Ishikawa (cell line): ENCODE measurements at regions not wholly inside any gene's neighbourhood (a gene's known extent, or its start where the extent isn't known, plus 50 kb on each side); places are given as distances from the start of the nearest gene placed in this dataset.

Source experiments
- CEBPB ChIP-seq: IDR thresholded peaks from 2 replicates; pipeline ENCODE4 v1.6.1; 2012
- CREB1 ChIP-seq: IDR thresholded peaks from 2 replicates; pipeline ENCODE4 v1.6.1; 2012; ENCODE audit warnings: low read depth
- EGR1 ChIP-seq: IDR thresholded peaks from 2 replicates; pipeline ENCODE4 v1.6.1; 2012
- EP300 ChIP-seq: IDR thresholded peaks from 2 replicates; pipeline ENCODE4 v1.6.1; 2012; ENCODE audit warnings: borderline replicate concordance
- FOXM1 ChIP-seq: IDR thresholded peaks from 2 replicates; pipeline ENCODE4 v1.6.1; 2012; ENCODE audit warnings: low read depth, borderline replicate concordance
- MAX ChIP-seq: IDR thresholded peaks from 2 replicates; pipeline ENCODE4 v1.6.1; 2012
- NFIC ChIP-seq: IDR thresholded peaks from 2 replicates; pipeline ENCODE4 v1.6.1; 2012
- RAD21 ChIP-seq: IDR thresholded peaks from 2 replicates; pipeline ENCODE4 v1.6.1; 2012; ENCODE audit warnings: low read depth
- REST ChIP-seq: IDR thresholded peaks from 2 replicates; pipeline ENCODE4 v1.6.1; 2012; ENCODE audit warnings: low read depth, mild to moderate bottlenecking
- TAF1 ChIP-seq: IDR thresholded peaks from 2 replicates; pipeline ENCODE4 v1.6.1; 2012; ENCODE audit warnings: low read depth, mild to moderate bottlenecking
- TCF12 ChIP-seq: IDR thresholded peaks from 2 replicates; pipeline ENCODE4 v1.6.1; 2012; ENCODE audit warnings: low read depth
- TEAD4 ChIP-seq: IDR thresholded peaks from 2 replicates; pipeline ENCODE4 v1.6.1; 2012
- USF1 ChIP-seq: IDR thresholded peaks from 2 replicates; pipeline ENCODE4 v1.6.1; 2012
- YY1 ChIP-seq: IDR thresholded peaks from 2 replicates; pipeline ENCODE4 v1.6.1; 2012; ENCODE audit warnings: low read depth
- ZBTB7A ChIP-seq: IDR thresholded peaks from 2 replicates; pipeline ENCODE4 v1.6.1; 2012; ENCODE audit warnings: low read depth

DNA sequence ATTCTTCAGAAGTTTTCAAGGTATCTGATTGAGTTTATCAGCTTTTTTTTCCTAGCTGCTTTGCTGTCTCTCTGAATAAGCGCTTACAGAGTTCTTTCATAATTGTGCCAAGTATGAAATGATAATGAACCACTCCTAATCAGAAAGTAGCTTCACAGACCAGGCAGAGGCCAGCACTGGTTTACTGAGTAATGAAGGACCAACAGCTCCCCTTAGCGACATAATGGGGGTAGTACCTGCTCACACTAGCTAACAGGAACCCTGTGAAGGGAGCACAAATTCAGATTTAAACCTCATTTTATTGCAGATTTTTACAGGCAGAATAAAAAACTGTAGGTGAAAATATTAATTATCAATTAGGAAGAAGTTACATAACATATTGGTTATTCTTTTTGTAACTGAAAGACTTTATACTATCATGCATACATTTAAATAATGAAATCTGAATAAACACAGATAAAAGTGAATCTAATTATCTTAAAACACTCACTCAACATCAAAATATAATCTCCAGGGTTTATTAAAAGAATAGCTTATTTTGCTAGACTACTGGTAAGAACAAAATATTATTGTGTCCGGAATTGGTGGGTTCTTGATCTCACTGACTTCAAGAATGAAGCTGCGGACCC, 53.7 kb upstream of the LRRC30 start:
- no peak for TF ChIP-seq USF1
- no peak for TF ChIP-seq YY1
- TF ChIP-seq RAD21: 0 out of 2 replicates have a peak, but pooled peaks have one; percentile 14
- TF ChIP-seq NFIC: no peak

GRCh38 chr18:7174344-7175095, 56.4 kb upstream of the LRRC30 start:
- TF ChIP-seq MAX (no peak), YY1 (no peak), FOXM1 (no peak)

- TF ChIP-seq CREB1 (no peak), RAD21 (no peak), REST (no peak), TEAD4 (no peak), FOXM1 (no peak), CEBPB (no peak), NFIC (no peak), EGR1 (no peak), EP300 (no peak), TAF1 (no peak), MAX (no peak), YY1 (no peak), ZBTB7A (no peak), TCF12 (no peak), USF1 (no peak)
Observed at GRCh38 chr18:7173216-7173615, 55.6 kb upstream of the LAMA1 start.

- TF ChIP-seq CEBPB (no peak), TAF1 (no peak), CREB1 (no peak), FOXM1 (no peak), TCF12 (no peak), USF1 (no peak), EGR1 (no peak), RAD21 (no peak), ZBTB7A (no peak), TEAD4 (no peak), REST (no peak), MAX (no peak), EP300 (no peak)
Observed at GRCh38 chr18:7172611-7173010, 55.0 kb upstream of the LAMA1 start.

DNA sequence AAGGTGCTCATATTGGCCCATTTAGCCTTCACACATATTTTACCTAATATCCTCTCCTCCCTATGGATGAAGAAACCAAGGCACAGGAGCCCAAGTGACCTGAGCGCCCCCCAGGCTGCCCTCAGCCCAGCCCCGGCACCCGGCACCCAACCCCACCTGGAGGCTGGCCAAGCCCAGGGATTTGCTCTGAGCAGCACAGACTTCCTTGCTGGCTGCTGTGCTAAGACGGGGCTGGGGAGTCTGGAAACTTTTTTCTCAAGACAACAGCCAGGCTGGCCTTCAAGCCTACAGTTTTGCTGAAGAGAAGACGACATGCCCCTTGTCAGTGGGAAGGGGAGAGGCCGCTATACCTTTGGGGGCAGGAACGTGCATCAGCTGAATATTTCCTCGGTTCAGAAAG, 52.7 kb upstream of the LAMA1 start:
- TF ChIP-seq TAF1: no peak
- TF ChIP-seq EP300: no peak

DNA sequence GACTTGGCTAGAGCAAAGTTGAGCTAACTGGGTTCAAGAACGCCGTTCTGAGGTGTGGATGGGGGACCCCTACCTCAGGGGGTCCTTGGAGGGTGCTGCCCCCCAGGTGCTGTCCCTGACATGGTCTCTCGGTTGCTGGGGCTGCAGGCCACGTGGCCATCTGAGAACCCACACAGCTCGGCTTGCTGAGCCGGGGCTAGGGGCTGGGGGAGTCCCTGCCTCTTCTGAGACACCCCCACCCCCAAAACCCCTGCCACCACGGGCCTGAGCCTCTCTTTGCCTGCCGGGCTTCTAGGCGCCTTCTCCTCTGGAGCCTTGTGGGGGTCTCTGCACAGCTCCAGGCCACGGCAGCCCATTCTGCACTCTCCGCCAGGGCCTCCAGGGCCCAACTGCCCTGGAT, 52.0 kb upstream of the LAMA1 start:
- no peak for TF ChIP-seq EP300
- no peak for TF ChIP-seq REST
- TF ChIP-seq USF1: no peak
- no peak for TF ChIP-seq ZBTB7A
- TF ChIP-seq CEBPB: no peak
- TF ChIP-seq NFIC: no peak
- no peak for TF ChIP-seq TEAD4
- no peak for TF ChIP-seq RAD21
- TF ChIP-seq MAX: no peak
- no peak for TF ChIP-seq FOXM1
